ENCODE measurements at regions not wholly inside any gene's neighbourhood (a gene's known extent, or its start where the extent isn't known, plus 50 kb on each side); places are given as distances from the start of the nearest gene placed in this dataset.
"Not testable (repeated sequence)": the region's sequence is repeated elsewhere in the genome, so short reads cannot be mapped to it uniquely, and the experiment has no call there.

- DNase-seq, result not testable (repeated sequence)
These were observed 56.6 kb upstream of the ZNF519 start for GRCh38 chr18:14188751-14189406.
